ENCODE measurements at regions not wholly inside any gene's neighbourhood (a gene's known extent, or its start where the extent isn't known, plus 50 kb on each side); places are given as distances from the start of the nearest gene placed in this dataset.

GRCh38 chr6:163661272-163661671 is 246.8 kb downstream of the QKI start:
- no peak for DNase-seq (ENCODE audit: low spot score)

- no peak for DNase-seq (ENCODE audit: low spot score)
Observed at GRCh38 chr6:163659803-163660202, 245.3 kb downstream of the QKI start.

- no peak for DNase-seq (ENCODE audit: low spot score)
Observed at GRCh38 chr6:163655217-163656121, 241.0 kb downstream of the QKI start.

- DNase-seq (ENCODE audit: low spot score) = no peak
Observed at GRCh38 chr6:163651915-163652668, 237.6 kb downstream of the QKI start.

- no peak for DNase-seq (ENCODE audit: low spot score)
Observed at GRCh38 chr6:163651426-163651825, 236.9 kb downstream of the QKI start.

GRCh38 chr6:163648868-163649267 is 234.3 kb downstream of the QKI start:
- no peak for DNase-seq (ENCODE audit: low spot score)

- DNase-seq (ENCODE audit: low spot score) = no peak
Observed at GRCh38 chr6:163647624-163648023, 233.1 kb downstream of the QKI start.

GRCh38 chr6:163646866-163647265 is 232.3 kb downstream of the QKI start:
- no peak for DNase-seq (ENCODE audit: low spot score)

- DNase-seq (ENCODE audit: low spot score) = no peak
Observed at GRCh38 chr6:163646133-163646532, 231.6 kb downstream of the QKI start.

GRCh38 chr6:163645560-163645959 is 231.0 kb downstream of the QKI start:
- DNase-seq (ENCODE audit: low spot score) = no peak

- DNase-seq (ENCODE audit: low spot score) = no peak
Observed at GRCh38 chr6:163643866-163644265, 229.3 kb downstream of the QKI start.

- no peak for DNase-seq (ENCODE audit: low spot score)
Observed at GRCh38 chr6:163641706-163642105, 227.2 kb downstream of the QKI start.

- no peak for DNase-seq (ENCODE audit: low spot score)
Observed at GRCh38 chr6:163640641-163641040, 226.1 kb downstream of the QKI start.

- DNase-seq (ENCODE audit: low spot score) = no peak
Observed at GRCh38 chr6:163637524-163637923, 223.0 kb downstream of the QKI start.

GRCh38 chr6:163635731-163636364 is 221.3 kb downstream of the QKI start:
- DNase-seq (ENCODE audit: low spot score) = no peak

- no peak for DNase-seq (ENCODE audit: low spot score)
Observed at GRCh38 chr6:163635315-163635714, 220.8 kb downstream of the QKI start.

GRCh38 chr6:163634211-163635171 is 220.0 kb downstream of the QKI start:
- DNase-seq (ENCODE audit: low spot score) = peak; percentile 70

- DNase-seq (ENCODE audit: low spot score) = no peak
Observed at GRCh38 chr6:163630991-163631390, 216.5 kb downstream of the QKI start.

- DNase-seq (ENCODE audit: low spot score) = no peak
Observed at GRCh38 chr6:163630572-163630971, 216.1 kb downstream of the QKI start.

GRCh38 chr6:163630096-163630495 is 215.6 kb downstream of the QKI start:
- DNase-seq (ENCODE audit: low spot score) = no peak

Data from ureter (tissue), 1 donor.